ENCODE measurements at regions not wholly inside any gene's neighbourhood (a gene's known extent, or its start where the extent isn't known, plus 50 kb on each side); places are given as distances from the start of the nearest gene placed in this dataset.

GRCh38 chr4:66929748-66930147 lies 615.6 kb downstream of the CENPC start:
- TF ChIP-seq RCOR2 (CRISPR knock-in tag; IDR thresholded peaks at IDR 0.05), result no peak
- TF ChIP-seq CTCF (CRISPR knock-in tag; IDR thresholded peaks at IDR 0.05), result no peak
- TF ChIP-seq POLR2AphosphoS5 (IDR thresholded peaks at IDR 0.05; ENCODE audit: low read depth, low read length), result no peak
- no peak for TF ChIP-seq TIGD3 (CRISPR knock-in tag; IDR thresholded peaks at IDR 0.05; ENCODE audit: borderline replicate concordance)
- no peak for TF ChIP-seq NFE2L2 (IDR thresholded peaks at IDR 0.05; ENCODE audit: low read length)
- no peak for TF ChIP-seq ZNF740 (CRISPR knock-in tag; IDR thresholded peaks at IDR 0.05)

Measured in HepG2 (cell line).